K562 (cell line): ENCODE measurements at regions not wholly inside any gene's neighbourhood (a gene's known extent, or its start where the extent isn't known, plus 50 kb on each side); places are given as distances from the start of the nearest gene placed in this dataset.

Experiments used
- ATAC-seq: fragments of 200-7000 bp; cut with Tn5 transposase; 3 replicates; pipeline ENCODE4 v1.9.1; 2020; ENCODE audit warnings: moderate library complexity
- BruUV-seq: library from RNA; stranded (reverse); fragments of 400-500 nt; replicated peaks from 2 replicates; lab custom pipeline; 2021; lab: Mats Ljungman, UMichigan
- CTCF ChIA-PET: fragments of 300-600 bp; formaldehyde crosslinking; extraction: SDS; loops from one replicate; lab custom pipeline; 2021; ENCODE audit warnings: low intra/inter-chr PET ratio; lab: Yijun Ruan, JAX
- POLR2A ChIA-PET: fragments of 300-600, 350-650 bp; sonication (Branson Sonifier 250); formaldehyde crosslinking; extraction: SDS; loops from one replicate; lab custom pipeline; 2021; ENCODE audit warnings: antibody characterized with exemption, inconsistent platforms; lab: Yijun Ruan, JAX
- DNase-seq, 4 experiments: peaks; one replicate each; pipeline versions ENCODE4 v3.0.0 to v3.0.0-alpha.2; 2011 to 2018; ENCODE audit warnings: low spot score in 3 of 4, mixed read lengths in 3 of 4; ENCODE audit errors: extremely low read depth in 1 of 4
- FAIRE-seq: peaks from 2 replicates; lab custom pipeline; 2011; peaks lifted over from hg19 to GRCh38; lab: Jason Lieb, UNC
- H2AFZ ChIP-seq: 2 replicates; pipeline ENCODE4 v1.6.0; 2011; ENCODE audit warnings: low read depth, low read length, control low read depth, inconsistent platforms
- H3K27ac ChIP-seq: fragments of 200-600 bp; 3 replicates; pipeline ENCODE4 v1.8.0; 2011; ENCODE audit warnings: low read depth, mild to moderate bottlenecking, control low read depth, inconsistent platforms, low read length, moderate library complexity, mixed read lengths; ENCODE audit errors: extremely low read depth
- H3K27me3 ChIP-seq, 2 experiments: fragments of 300-600 bp in 1 of 2; 2 replicates in 1 of 2; 3 replicates in 1 of 2; pipeline versions ENCODE4 v1.6.0 to v1.8.0; 2011; ENCODE audit warnings: inconsistent platforms in 2 of 2, low read length in 2 of 2, mild to moderate bottlenecking in 1 of 2, mixed read lengths in 1 of 2, moderate library complexity in 1 of 2; ENCODE audit not compliant: control insufficient read depth in 2 of 2, insufficient read depth in 2 of 2
- H3K36me3 ChIP-seq: fragments of 300-600 bp; 3 replicates; pipeline ENCODE4 v1.8.0; 2011; ENCODE audit warnings: mild to moderate bottlenecking, low read length, inconsistent platforms; ENCODE audit not compliant: control insufficient read depth, insufficient read depth
- H3K4me1 ChIP-seq, 2 experiments: fragments of 200-600 bp in 1 of 2; replicated peaks in 1 of 2; 2 replicates in 1 of 2; 3 replicates in 1 of 2; pipeline versions ENCODE4 v1.5.1 to v1.8.0; 2011; ENCODE audit warnings: inconsistent platforms in 2 of 2, low read length in 2 of 2, mild to moderate bottlenecking in 1 of 2, mixed read lengths in 1 of 2, moderate library complexity in 1 of 2; ENCODE audit not compliant: control insufficient read depth in 2 of 2, insufficient read depth in 2 of 2
- H3K4me2 ChIP-seq: 2 replicates; pipeline ENCODE4 v1.6.1; 2011; ENCODE audit warnings: low read length, control low read depth, inconsistent platforms, mixed read lengths; ENCODE audit not compliant: insufficient read depth
- H3K4me3 ChIP-seq: fragments of 200-600 bp; sonication (generic), shearing (Covaris generic); 2 replicates; pipeline ENCODE4 v1.5.1; 2016; ENCODE audit warnings: control low read depth, inconsistent platforms
- H3K79me2 ChIP-seq: fragments of 200-600 bp; 3 replicates; pipeline ENCODE4 v1.8.0; 2011; ENCODE audit warnings: low read length, inconsistent platforms; ENCODE audit not compliant: control insufficient read depth, insufficient read depth
- H3K9ac ChIP-seq, 2 experiments: 2 replicates each; pipeline versions ENCODE4 v1.6.0 to v1.6.1; 2011; ENCODE audit warnings: low read depth in 2 of 2, low read length in 2 of 2, control low read depth in 1 of 2, inconsistent platforms in 1 of 2, mild to moderate bottlenecking in 1 of 2, mixed read lengths in 1 of 2; ENCODE audit not compliant: insufficient read depth in 1 of 2
- H3K9me1 ChIP-seq: one replicate; pipeline ENCODE4 v1.6.0; 2011; ENCODE audit warnings: inconsistent platforms, mild to moderate bottlenecking, low read length, moderate library complexity; ENCODE audit not compliant: control insufficient read depth, insufficient read depth
- H3K9me3 ChIP-seq: replicated peaks from 2 replicates; pipeline ENCODE4 v1.5.1; 2011; ENCODE audit warnings: low read depth, low read length, inconsistent platforms; ENCODE audit not compliant: control insufficient read depth, insufficient read depth
- H4K20me1 ChIP-seq: replicated peaks from 2 replicates; pipeline ENCODE4 v1.6.1; 2011; ENCODE audit warnings: low read length, inconsistent platforms, mixed read lengths; ENCODE audit not compliant: control insufficient read depth, insufficient read depth
- ADNP ChIP-seq: fragments of 200-800 bp; sonication (Bioruptor generic); IDR thresholded peaks from 2 replicates; pipeline ENCODE4 v1.6.1; 2016; ENCODE audit warnings: missing genetic modification characterization, missing compliant biosample characterization
- BRD9 ChIP-seq: fragments of 450-650 bp; IDR thresholded peaks from 2 replicates; pipeline ENCODE4 v1.6.1; 2018; ENCODE audit warnings: low read depth; ENCODE audit not compliant: partially characterized antibody
- CBX3 ChIP-seq, 2 experiments: IDR thresholded peaks; 1 replicate in 1 of 2; 2 replicates in 1 of 2; pipeline ENCODE4 v1.6.1; 2012; ENCODE audit warnings: inconsistent platforms in 2 of 2, low read length in 2 of 2, borderline replicate concordance in 1 of 2, control low read depth in 1 of 2
- GATA2 ChIP-seq: sonication (generic); formaldehyde crosslinking; IDR thresholded peaks from 2 replicates; pipeline ENCODE4 v1.4.0; 2020; ENCODE audit warnings: mild to moderate bottlenecking, missing genetic modification reagents
- IFI16 ChIP-seq: fragments of 250-450 bp; sonication (Bioruptor Pico); IDR thresholded peaks from 2 replicates; pipeline ENCODE4 v2.1.2; 2022; ENCODE audit warnings: mild to moderate bottlenecking, inconsistent platforms
- IRF2 ChIP-seq: sonication (generic); formaldehyde crosslinking; IDR thresholded peaks from 2 replicates; pipeline ENCODE4 v1.8.1; 2022; ENCODE audit warnings: mild to moderate bottlenecking, missing genetic modification reagents
- KDM1A ChIP-seq, 2 experiments: fragments of 450-650 bp; IDR thresholded peaks; 2 replicates each; pipeline ENCODE4 v1.6.1; 2016; ENCODE audit warnings: mild to moderate bottlenecking in 2 of 2
- L3MBTL2 ChIP-seq: fragments of 450-650 bp; IDR thresholded peaks from 2 replicates; pipeline ENCODE4 v1.6.1; 2016; ENCODE audit warnings: mild to moderate bottlenecking, moderate library complexity
- MCM5 ChIP-seq: fragments of 450-650 bp; IDR thresholded peaks from 2 replicates; pipeline ENCODE4 v1.6.1; 2016; ENCODE audit warnings: low read depth
- MIER1 ChIP-seq: fragments of 450-650 bp; IDR thresholded peaks from 2 replicates; pipeline ENCODE4 v1.6.1; 2016; ENCODE audit warnings: antibody characterized with exemption, mild to moderate bottlenecking, low read depth
- POLR2A ChIP-seq: fragments of 450-650 bp; conservative IDR thresholded peaks from 2 replicates; pipeline ENCODE4 v1.6.1; 2016
- SMARCA5 ChIP-seq: fragments of 450-650 bp; IDR thresholded peaks from 2 replicates; pipeline ENCODE4 v1.6.1; 2016
- SP1 ChIP-seq: sonication (generic); formaldehyde crosslinking; IDR thresholded peaks from 2 replicates; pipeline ENCODE4 v1.8.1; 2022; ENCODE audit warnings: mild to moderate bottlenecking, missing genetic modification reagents
- TEAD1 ChIP-seq, 2 experiments: fragments of 450-650 bp in 1 of 2; sonication (generic) in 1 of 2; formaldehyde crosslinking; IDR thresholded peaks; 2 replicates each; pipeline versions ENCODE4 v1.4.0 to v1.8.0; 2020 to 2022; ENCODE audit warnings: mild to moderate bottlenecking in 2 of 2, missing genetic modification reagents in 1 of 2
- U2AF2 ChIP-seq: fragments of 200-400 bp; formaldehyde crosslinking; optimal IDR thresholded peaks from 2 replicates; pipeline ENCODE3; 2017; ENCODE audit warnings: low read depth, mild to moderate bottlenecking, low read length
- ZBED1 ChIP-seq: IDR thresholded peaks from 2 replicates; pipeline ENCODE4 v1.6.1; 2014
- ZFP36 ChIP-seq: fragments of 150-350 bp; IDR thresholded peaks from 2 replicates; pipeline ENCODE4 v1.6.1; 2018; ENCODE audit warnings: low read length, low read depth; ENCODE audit not compliant: partially characterized antibody
- ZNF445 ChIP-seq: fragments of 250-450 bp; sonication (Bioruptor Pico); IDR thresholded peaks from 2 replicates; pipeline ENCODE4 v1.4.0; 2020; ENCODE audit warnings: low read depth, mild to moderate bottlenecking, moderate library complexity
- WGBS: fragments of 100-300 bp; shearing (Covaris generic); methylation state at CpG from one replicate; pipeline ENCODE4 v1.1.6; 2016; ENCODE audit warnings: low coverage, mixed read lengths; ENCODE audit not compliant: insufficient coverage; ENCODE audit errors: missing lambda C conversion rate; 5-methylcytosine and 5-hydroxymethylcytosine counted together
- in situ Hi-C: fragments of 300-500 bp; cut with MboI; formaldehyde crosslinking; loops from 4 replicates; pipeline ENCODE4 v1.15.0; 2018; ENCODE audit warnings: inconsistent platforms, mixed read lengths
- intact Hi-C: fragments of 100-400 bp; cut with micrococcal nuclease; formaldehyde crosslinking; loops from 2 replicates; pipeline ENCODE4 v1.14.2; 2022
- TF ChIP-seq, protein P1 (sequence below): fragments of 450-650 bp; formaldehyde crosslinking; IDR thresholded peaks from 2 replicates; pipeline ENCODE4 v1.4.0; 2020; ENCODE audit warnings: mild to moderate bottlenecking, moderate library complexity
- TF ChIP-seq, protein P2 (sequence below): fragments of 450-650 bp; IDR thresholded peaks from one replicate; pipeline ENCODE4 v1.6.1; 2018; ENCODE audit warnings: mild to moderate bottlenecking, moderate library complexity; ENCODE audit not compliant: partially characterized antibody
- TF ChIP-seq, protein P3 (sequence below): fragments of 250-450 bp; sonication (Bioruptor Pico); IDR thresholded peaks from 2 replicates; pipeline ENCODE4 v1.5.0; 2021; ENCODE audit warnings: mild to moderate bottlenecking, borderline replicate concordance

DNA sequence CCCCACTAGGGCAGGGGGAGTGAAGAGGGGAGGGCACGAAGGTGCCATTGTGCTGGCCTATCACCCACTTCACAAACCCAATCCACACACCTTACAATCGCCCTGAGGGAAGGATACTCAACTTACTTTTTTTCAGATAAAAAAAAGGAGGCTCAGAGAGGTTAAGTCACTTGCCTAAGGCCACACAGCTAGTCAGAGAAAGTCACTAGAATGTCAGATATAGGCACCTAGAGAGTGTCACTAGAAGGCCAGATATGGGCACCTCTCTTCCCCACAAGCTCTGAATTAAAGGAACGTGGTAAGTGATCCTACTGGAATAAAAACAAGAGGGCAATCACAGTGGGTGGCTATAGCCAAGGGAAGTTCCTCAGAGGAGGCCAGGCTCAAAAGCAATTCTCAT is 204.5 kb upstream of the ASIC2 start (continued):
- TF ChIP-seq L3MBTL2 (no peak), MCM5 (no peak), ZFP36 (peak; percentile 81), SMARCA5 (peak; percentile 34; the same call in 1 of the 2 replicates), KDM1A (IDR thresholded peaks at IDR 0.05) (peak; percentile 15 to 47; a peak in 1 of 4 replicates), BRD9 (no peak), POLR2A (no peak), ADNP (tag) (0 out of 2 replicates have a peak, but pooled peaks have one; percentile 25), ZNF445 (no peak), MIER1 (no peak)
- TF ChIP-seq, all 486 proteins: peak for 6

DNA sequence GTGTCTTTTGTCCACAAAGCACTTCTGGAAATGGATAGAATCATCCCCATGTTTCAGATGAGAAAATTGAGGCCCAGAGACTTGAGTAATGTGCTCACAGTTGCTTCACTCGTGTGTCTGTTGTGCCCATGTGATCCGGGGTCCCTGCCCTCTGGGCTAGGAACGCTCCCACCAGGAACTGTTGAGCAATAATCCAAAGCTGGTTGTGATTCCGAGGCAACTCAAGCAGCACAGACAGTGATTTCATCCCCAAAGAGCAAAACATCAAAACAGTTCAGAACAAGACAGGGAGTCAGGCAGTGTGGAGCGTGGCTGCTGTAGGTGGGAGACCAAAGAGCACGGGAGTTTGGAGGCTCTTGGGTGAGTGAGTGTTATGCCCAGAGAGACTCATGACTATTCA is 205.0 kb upstream of the ASIC2 start:
- no peaks in the 10 kb centered on the region for H3K9me3 ChIP-seq
- DNase-seq, result no peak
- no peak for ATAC-seq
- no peak overlapping the region for H3K4me3 ChIP-seq
- ChIA-PET CTCF (no interaction called here), POLR2A (interaction anchor here (0.7 kb wide), 1 partner anchor 25 kb away, joined by 3 read pairs; no protein-coding TSS in a partner anchor)
- in situ Hi-C loops, result no loop called here
- no TSS peak for BruUV-seq
- H3K27me3 ChIP-seq, result peaks cover 4 to 20% of the 10 kb centered on the region in 2 experiments; a peak in 4 of 5 replicates
- no peaks in the 10 kb centered on the region for H3K79me2 ChIP-seq
- H3K27ac ChIP-seq, result no peak overlapping the region
- FAIRE-seq, result no peak
- WGBS, result 5% methylated on average over 6 of the region's 6 CpGs
- no peak overlapping the region; the same call in 1 of the 2 replicates for H2AFZ ChIP-seq
- H3K36me3 ChIP-seq, result no peaks in the 10 kb centered on the region
- intact Hi-C loops, result no loop called here
- no peaks in the 10 kb centered on the region for H3K9me1 ChIP-seq
- no peaks in the 10 kb centered on the region for H4K20me1 ChIP-seq
- H3K9ac ChIP-seq, result no peak overlapping the region
- no peaks in the 10 kb centered on the region; a peak in 1 of 5 replicates for H3K4me1 ChIP-seq
- no peak overlapping the region for H3K4me2 ChIP-seq
- TF ChIP-seq SP1 (no peak), IRF2 (no peak), GATA2 (CRISPR knock-in tag) (no peak), CBX3 (IDR thresholded peaks at IDR 0.05; ENCODE audit: borderline replicate concordance in 1 of 2, low read length in 2 of 2) (no peak), U2AF2 (no peak), ZBED1 (no peak), TEAD1 (CRISPR knock-in tag; IDR thresholded peaks at IDR 0.05) (no peak), IFI16 (CRISPR knock-in tag) (no peak)
- TF ChIP-seq, protein P1, sequence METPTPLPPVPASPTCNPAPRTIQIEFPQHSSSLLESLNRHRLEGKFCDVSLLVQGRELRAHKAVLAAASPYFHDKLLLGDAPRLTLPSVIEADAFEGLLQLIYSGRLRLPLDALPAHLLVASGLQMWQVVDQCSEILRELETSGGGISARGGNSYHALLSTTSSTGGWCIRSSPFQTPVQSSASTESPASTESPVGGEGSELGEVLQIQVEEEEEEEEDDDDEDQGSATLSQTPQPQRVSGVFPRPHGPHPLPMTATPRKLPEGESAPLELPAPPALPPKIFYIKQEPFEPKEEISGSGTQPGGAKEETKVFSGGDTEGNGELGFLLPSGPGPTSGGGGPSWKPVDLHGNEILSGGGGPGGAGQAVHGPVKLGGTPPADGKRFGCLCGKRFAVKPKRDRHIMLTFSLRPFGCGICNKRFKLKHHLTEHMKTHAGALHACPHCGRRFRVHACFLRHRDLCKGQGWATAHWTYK, result no peak
- TF ChIP-seq, protein P2, sequence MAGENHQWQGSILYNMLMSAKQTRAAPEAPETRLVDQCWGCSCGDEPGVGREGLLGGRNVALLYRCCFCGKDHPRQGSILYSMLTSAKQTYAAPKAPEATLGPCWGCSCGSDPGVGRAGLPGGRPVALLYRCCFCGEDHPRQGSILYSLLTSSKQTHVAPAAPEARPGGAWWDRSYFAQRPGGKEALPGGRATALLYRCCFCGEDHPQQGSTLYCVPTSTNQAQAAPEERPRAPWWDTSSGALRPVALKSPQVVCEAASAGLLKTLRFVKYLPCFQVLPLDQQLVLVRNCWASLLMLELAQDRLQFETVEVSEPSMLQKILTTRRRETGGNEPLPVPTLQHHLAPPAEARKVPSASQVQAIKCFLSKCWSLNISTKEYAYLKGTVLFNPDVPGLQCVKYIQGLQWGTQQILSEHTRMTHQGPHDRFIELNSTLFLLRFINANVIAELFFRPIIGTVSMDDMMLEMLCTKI, result no peak
- TF ChIP-seq, protein P3, sequence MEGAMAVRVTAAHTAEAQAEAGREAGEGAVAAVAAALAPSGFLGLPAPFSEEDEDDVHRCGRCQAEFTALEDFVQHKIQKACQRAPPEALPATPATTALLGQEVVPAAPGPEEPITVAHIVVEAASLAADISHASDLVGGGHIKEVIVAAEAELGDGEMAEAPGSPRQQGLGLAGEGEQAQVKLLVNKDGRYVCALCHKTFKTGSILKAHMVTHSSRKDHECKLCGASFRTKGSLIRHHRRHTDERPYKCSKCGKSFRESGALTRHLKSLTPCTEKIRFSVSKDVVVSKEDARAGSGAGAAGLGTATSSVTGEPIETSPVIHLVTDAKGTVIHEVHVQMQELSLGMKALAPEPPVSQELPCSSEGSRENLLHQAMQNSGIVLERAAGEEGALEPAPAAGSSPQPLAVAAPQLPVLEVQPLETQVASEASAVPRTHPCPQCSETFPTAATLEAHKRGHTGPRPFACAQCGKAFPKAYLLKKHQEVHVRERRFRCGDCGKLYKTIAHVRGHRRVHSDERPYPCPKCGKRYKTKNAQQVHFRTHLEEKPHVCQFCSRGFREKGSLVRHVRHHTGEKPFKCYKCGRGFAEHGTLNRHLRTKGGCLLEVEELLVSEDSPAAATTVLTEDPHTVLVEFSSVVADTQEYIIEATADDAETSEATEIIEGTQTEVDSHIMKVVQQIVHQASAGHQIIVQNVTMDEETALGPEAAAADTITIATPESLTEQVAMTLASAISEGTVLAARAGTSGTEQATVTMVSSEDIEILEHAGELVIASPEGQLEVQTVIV (CRISPR knock-in tag), result no peak
